GM19455 (cell line): ENCODE measurements at regions not wholly inside any gene's neighbourhood (a gene's known extent, or its start where the extent isn't known, plus 50 kb on each side); places are given as distances from the start of the nearest gene placed in this dataset.
A peak's percentile ranks its signal among the peaks of the same experiment; 100 is the strongest.
"Not testable (repeated sequence)": the region's sequence is repeated elsewhere in the genome, so short reads cannot be mapped to it uniquely, and the experiment has no call there.

Experiments used
- ATAC-seq: cut with Tn5 transposase; IDR thresholded peaks from one replicate; pipeline ENCODE4 v1.9.1; 2021; ENCODE audit not compliant: unreplicated experiment

GRCh38 chr5:130845049-130845765 lies 319.8 kb downstream of the HINT1 start:
- ATAC-seq, result no peak

GRCh38 chr5:130836729-130837649 lies 328.1 kb downstream of the HINT1 start:
- ATAC-seq, result peak; percentile 84

DNA sequence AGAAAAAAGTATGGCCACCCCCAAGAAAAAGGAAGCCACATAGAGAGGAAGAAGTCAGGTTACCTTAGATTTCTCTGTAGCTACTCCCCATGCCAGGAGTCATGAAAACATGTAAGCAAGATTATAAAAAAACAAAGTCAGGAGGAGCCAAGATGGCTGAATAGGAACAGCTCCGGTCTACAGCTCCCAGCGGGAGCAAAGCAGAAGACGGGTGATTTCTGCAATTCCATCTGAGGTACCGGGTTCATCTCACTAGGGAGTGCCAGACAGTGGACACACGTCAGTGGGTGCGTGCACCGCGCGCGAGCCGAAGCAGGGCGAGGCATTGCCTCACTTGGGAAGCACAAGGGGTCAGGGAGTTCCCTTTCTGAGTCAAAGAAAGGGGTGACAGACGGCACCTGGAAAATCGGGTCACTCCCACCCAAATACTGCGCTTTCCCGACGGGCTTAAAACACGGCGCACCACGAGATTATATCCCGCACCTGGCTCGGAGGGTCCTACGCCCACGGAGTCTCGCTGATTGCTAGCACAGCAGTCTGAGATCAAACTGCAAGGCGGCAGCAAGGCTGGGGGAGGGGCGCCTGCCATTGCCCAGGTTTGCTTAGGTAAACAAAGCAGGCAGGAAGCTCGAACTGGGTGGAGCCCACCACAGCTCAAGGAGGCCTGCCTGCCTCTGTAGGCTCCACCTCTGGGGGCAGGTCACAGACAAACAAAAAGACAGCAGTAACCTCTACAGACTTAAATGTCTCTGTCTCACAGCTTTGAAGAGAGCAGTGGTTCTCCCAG lies 347.3 kb downstream of the HINT1 start:
- ATAC-seq, result not testable (repeated sequence)

- ATAC-seq, result no peak
Measured at GRCh38 chr5:130815246-130815645, 349.8 kb downstream of the HINT1 start.

GRCh38 chr5:130808691-130809090 lies 356.4 kb downstream of the HINT1 start:
- ATAC-seq, result no peak

DNA sequence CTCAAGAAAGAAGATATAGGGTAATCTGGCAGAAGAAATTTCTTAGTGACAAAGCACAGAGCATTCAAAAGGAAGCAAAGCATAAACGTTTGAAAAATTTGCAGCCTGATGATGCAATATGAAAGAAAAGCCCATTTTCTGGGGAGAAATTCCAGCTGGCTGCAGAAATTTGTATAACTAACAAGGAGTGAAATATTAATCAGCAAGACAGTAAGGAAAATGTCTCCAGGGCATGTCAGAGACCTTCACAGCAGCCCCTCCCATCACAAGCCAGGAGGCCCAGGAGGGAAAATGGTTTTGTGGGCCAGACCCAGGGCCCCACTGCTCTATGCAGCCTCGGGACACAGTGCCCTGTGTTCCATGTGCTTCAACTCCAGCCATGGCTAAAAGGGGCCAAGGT lies 359.4 kb downstream of the HINT1 start:
- ATAC-seq, result no peak

DNA sequence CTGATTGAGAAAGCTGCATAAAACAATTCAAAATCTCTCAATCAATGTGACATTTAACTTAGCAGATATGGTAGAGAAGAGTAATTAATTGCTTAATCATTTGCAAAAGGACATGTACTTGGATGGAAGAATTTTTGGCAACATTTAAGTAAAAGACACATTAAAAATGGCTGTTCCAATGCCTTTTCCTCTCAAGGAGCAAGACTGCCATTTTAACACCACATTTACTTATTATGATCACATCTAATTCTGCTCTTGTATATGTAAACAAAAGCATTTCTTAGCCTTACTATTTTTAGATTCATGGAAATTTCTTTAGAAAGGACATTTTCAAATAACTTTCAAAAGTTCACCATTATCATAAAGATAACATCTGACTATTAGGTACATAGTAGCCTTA lies 360.0 kb downstream of the HINT1 start:
- ATAC-seq, result no peak

- ATAC-seq, result no peak
Measured at GRCh38 chr5:130801963-130802362, 363.1 kb downstream of the HINT1 start.

DNA sequence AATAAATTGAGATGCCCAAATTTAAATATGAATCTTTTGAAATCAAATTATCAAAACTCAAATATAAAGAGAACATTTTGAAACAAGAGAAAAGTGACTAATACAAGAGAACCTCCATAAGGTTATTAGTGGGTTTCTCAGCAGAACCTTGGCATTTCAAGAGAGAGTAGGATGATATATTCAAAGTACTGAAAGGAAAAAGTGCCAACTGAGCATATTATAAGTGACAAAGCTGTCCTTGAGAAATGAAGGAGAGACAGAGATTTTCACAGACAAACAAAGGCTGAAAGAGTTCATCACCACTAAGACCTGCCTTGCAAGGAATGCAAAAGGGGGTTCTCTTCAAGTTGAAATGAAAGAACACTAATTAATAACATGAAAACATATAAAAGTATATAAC lies 366.0 kb downstream of the HINT1 start:
- no peak for ATAC-seq

- ATAC-seq, result no peak
Measured at GRCh38 chr5:130797303-130797702, 367.8 kb downstream of the HINT1 start.

- no peak for ATAC-seq
Measured at GRCh38 chr5:130796902-130797301, 368.2 kb downstream of the HINT1 start.

GRCh38 chr5:130796032-130796431 lies 369.0 kb downstream of the HINT1 start:
- no peak for ATAC-seq

DNA sequence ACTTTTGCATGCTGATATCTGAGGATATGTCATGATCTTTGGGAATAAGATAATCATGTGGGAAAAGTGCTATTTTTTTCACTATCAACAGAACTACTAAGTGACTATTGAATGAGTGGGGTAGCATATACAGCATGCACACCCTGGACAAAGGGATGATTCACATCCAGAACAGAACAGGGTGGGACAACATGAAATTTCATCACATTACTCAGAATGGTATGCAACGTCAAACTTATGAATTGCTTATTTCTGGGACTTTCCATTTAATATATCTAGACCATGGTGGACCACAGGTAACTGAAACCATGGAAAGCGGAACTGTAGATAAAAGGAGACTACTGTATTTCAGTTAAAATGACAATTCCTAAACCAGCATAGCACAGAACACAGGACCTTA lies 370.0 kb downstream of the HINT1 start:
- ATAC-seq, result no peak

GRCh38 chr5:130777794-130778193 lies 387.3 kb downstream of the HINT1 start:
- no peak for ATAC-seq

DNA sequence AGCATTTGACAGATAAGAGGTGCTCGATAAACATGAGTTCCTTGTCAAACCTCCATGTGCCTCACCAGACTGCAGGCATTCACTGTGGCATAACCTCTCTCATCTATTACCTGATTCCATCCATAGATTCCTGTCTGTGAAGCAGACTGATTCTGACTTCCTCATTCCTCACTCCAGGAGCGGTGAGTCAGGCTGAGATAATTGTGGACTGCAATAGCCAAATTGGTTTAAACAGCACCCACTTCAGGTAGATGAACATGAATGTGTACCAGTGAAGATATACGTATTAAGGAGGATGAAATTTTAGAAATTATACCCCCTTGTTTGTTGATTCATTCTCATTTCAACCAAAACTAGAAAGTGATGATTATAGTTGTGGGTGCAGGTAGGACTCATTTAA lies 391.2 kb downstream of the HINT1 start:
- no peak for ATAC-seq

DNA sequence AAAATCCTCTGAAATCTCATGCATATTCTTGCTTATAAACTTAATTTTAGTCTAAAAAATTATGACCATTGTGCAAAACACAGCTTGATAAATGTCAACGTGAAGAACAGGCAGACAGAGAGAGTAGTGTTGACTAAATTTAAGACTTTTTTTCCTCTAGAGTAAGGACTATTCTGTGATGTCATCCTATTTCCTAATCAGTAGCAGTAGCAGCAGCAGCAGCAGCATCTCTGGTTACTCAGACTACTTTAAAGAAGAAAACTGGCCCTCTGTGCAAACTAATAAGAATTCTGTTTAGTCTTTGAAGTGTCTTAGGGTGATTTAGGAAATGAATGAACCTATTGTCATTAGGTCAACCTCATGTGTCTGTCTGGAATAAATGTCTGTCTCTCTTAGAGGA lies 403.0 kb downstream of the HINT1 start:
- no peak for ATAC-seq

- ATAC-seq, result no peak
Measured at GRCh38 chr5:130759061-130759460, 406.0 kb downstream of the HINT1 start.

DNA sequence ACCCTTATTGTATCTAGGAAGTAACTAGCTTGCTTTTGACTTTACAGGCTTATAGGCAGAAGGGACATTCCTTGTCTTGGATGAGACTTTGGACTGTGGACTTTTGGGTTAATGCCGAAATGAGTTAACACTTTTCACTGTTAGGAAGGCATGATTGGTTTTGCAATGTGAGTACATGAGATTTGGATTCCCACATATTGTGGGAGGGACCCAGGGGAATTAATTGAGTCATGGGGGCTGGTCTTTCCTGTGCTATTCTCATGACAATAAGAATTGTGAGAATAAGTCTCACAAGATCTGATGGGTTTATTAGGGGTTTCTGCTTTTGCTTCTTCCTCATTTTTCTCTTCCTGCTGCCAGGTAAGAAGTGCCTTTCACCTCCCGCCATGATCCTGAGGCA lies 417.5 kb downstream of the HINT1 start:
- no peak for ATAC-seq

DNA sequence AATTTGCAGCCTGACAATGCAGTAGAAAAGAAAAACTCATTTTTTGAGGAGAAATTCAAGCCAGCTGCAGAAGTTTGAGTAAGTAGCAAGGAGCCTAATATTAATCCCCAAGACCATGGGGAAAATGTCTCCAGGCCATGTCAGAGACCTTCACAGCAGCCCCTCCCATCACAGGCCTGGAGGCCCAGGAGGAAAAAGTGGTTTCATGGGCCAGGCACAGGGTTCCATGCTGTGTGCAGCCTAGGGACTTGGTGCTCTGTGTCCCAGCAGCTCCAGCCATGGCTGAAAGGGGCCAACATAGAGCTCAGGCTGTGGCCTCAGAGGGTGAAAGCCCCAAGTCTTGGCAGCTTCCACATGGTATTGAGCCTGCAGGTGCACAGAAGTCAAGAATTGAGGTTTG lies 418.4 kb downstream of the HINT1 start:
- not testable (repeated sequence) for ATAC-seq

DNA sequence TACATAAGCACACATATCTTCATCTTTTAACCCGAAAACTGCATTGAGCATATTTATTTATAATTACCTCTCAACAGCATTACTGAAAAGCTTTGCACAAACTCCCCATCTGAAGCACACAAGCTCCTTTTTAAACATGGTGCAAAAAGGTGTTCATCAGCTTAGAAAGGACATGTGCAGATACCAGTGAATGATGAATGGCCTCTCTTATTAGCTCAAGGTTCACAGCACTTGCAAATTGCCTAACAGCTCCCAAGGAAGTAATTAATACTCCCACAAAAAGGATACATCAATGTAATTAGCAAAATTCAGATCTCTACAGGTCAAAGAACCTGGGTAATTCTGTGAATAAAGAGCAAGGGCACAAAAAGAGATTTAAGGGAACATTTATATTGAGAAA lies 422.0 kb downstream of the HINT1 start:
- no peak for ATAC-seq

DNA sequence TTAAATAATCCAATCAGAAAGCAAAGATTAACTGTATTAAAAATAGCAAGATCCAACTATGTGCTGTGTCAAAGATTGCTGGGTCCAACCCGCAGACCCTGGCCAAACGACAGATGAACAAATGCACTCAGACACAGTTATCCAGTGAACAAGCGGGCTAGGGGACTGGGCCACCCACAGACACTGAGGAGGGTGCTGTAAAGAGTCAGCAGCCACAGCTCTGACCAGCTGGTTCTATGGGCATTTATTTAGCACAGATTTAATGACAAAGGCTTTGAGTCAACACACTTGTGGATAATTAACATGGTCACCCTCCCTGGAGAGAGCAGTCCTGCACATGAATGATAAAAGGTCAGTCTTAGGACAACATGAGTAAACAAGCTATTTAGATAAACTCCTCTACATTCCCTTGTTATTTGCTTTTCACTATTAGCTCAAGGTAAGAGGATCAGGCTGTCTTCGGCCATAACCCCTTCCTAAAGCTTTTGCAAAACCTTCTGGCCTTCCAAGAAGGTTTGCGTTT lies 424.9 kb downstream of the HINT1 start:
- ATAC-seq, result no peak
